T-helper 1 cell (primary cell): ENCODE measurements at regions not wholly inside any gene's neighbourhood (a gene's known extent, or its start where the extent isn't known, plus 50 kb on each side); places are given as distances from the start of the nearest gene placed in this dataset.

ENCODE experiments used
- DNase-seq, 5 donors: peaks; one replicate each; pipeline ENCODE4 v3.0.0-alpha.2; 2012 to 2020

GRCh38 chr12:91914701-91915100 lies 230.9 kb downstream of the BTG1 start:
- DNase-seq, result no peak

GRCh38 chr12:91913651-91914050 lies 232.0 kb downstream of the BTG1 start:
- DNase-seq, result no peak

GRCh38 chr12:91913124-91913523 lies 232.5 kb downstream of the BTG1 start:
- no peak for DNase-seq

- no peak for DNase-seq
These were observed 233.5 kb downstream of the BTG1 start for GRCh38 chr12:91912178-91912577.

- DNase-seq, result no peak
These were observed 234.7 kb downstream of the BTG1 start for GRCh38 chr12:91910871-91911388.

GRCh38 chr12:91902860-91903683 lies 242.6 kb downstream of the BTG1 start:
- no peak for DNase-seq

GRCh38 chr12:91901381-91902074 lies 244.1 kb downstream of the BTG1 start:
- DNase-seq, result no peak

- DNase-seq, result no peak
These were observed 244.7 kb downstream of the BTG1 start for GRCh38 chr12:91900971-91901370.

- DNase-seq, result no peak
These were observed 246.6 kb downstream of the BTG1 start for GRCh38 chr12:91899056-91899455.

- no peak for DNase-seq
These were observed 248.6 kb downstream of the BTG1 start for GRCh38 chr12:91897025-91897515.

- no peak for DNase-seq
These were observed 249.2 kb downstream of the BTG1 start for GRCh38 chr12:91896286-91897024.

GRCh38 chr12:91894911-91895310 lies 250.7 kb downstream of the BTG1 start:
- no peak for DNase-seq

- DNase-seq, result no peak
These were observed 252.2 kb downstream of the BTG1 start for GRCh38 chr12:91893476-91893875.

- DNase-seq, result no peak
These were observed 253.4 kb downstream of the BTG1 start for GRCh38 chr12:91892081-91892855.

- no peak for DNase-seq
These were observed 254.9 kb downstream of the BTG1 start for GRCh38 chr12:91890742-91891141.

GRCh38 chr12:91889910-91890309 lies 255.7 kb downstream of the BTG1 start:
- DNase-seq, result no peak

- DNase-seq, result no peak
These were observed 256.6 kb downstream of the BTG1 start for GRCh38 chr12:91889059-91889458.

GRCh38 chr12:91887957-91888356 lies 257.7 kb downstream of the BTG1 start:
- no peak for DNase-seq

GRCh38 chr12:91885851-91886731 lies 259.6 kb downstream of the BTG1 start:
- no peak for DNase-seq

- DNase-seq, result no peak
These were observed 261.4 kb downstream of the BTG1 start for GRCh38 chr12:91884230-91884629.

- no peak for DNase-seq
These were observed 261.8 kb downstream of the BTG1 start for GRCh38 chr12:91883811-91884210.
